IMR-90 (cell line): ENCODE measurements at regions not wholly inside any gene's neighbourhood (a gene's known extent, or its start where the extent isn't known, plus 50 kb on each side); places are given as distances from the start of the nearest gene placed in this dataset.

Experiments
- ATAC-seq: fragments of 200-7000 bp; cut with Tn5 transposase; 2 replicates; pipeline ENCODE4 v1.9.1; 2020; ENCODE audit warnings: low read depth, mild to moderate bottlenecking, moderate library complexity
- BruUV-seq: library from RNA; stranded (reverse); fragments of 400-500 nt; replicated peaks from 2 replicates; lab custom pipeline; 2021; lab: Mats Ljungman, UMichigan
- CTCF ChIA-PET: fragments of 300-600 bp; formaldehyde crosslinking; extraction: SDS; loops from one replicate; lab custom pipeline; 2021; ENCODE audit warnings: antibody characterized with exemption; lab: Yijun Ruan, JAX
- POLR2A ChIA-PET: fragments of 300-600 bp; sonication (Branson Sonifier 250); formaldehyde crosslinking; loops from one replicate; lab custom pipeline; 2022; ENCODE audit warnings: antibody characterized with exemption; ENCODE audit not compliant: unreplicated experiment; lab: Charles Lee
- DNase-seq: peaks from one replicate; pipeline ENCODE4 v3.0.0; 2013
- H2AFZ ChIP-seq: replicated peaks from 2 replicates; pipeline ENCODE3; 2013; ENCODE audit warnings: low read length, mild to moderate bottlenecking; ENCODE audit not compliant: poor library complexity
- H2AK5ac ChIP-seq: 2 replicates; pipeline ENCODE4 v1.6.1; 2013; ENCODE audit warnings: low read depth, low read length, inconsistent platforms
- H2AK9ac ChIP-seq: replicated peaks from 2 replicates; pipeline ENCODE3; 2013; ENCODE audit warnings: mild to moderate bottlenecking, low read depth, low read length, moderate library complexity; ENCODE audit not compliant: poor library complexity
- H2BK120ac ChIP-seq: 2 replicates; pipeline ENCODE4 v1.6.1; 2013; ENCODE audit warnings: low read depth, low read length, inconsistent platforms
- H2BK15ac ChIP-seq: 3 replicates; pipeline ENCODE4 v1.6.1; 2013; ENCODE audit warnings: low read depth, low read length, inconsistent platforms
- H2BK20ac ChIP-seq: 2 replicates; pipeline ENCODE4 v1.6.1; 2013; ENCODE audit warnings: low read depth, mild to moderate bottlenecking, inconsistent platforms, low read length, moderate library complexity
- H2BK5ac ChIP-seq: 2 replicates; pipeline ENCODE4 v1.6.1; 2013; ENCODE audit warnings: mild to moderate bottlenecking, low read depth, low read length, inconsistent platforms; ENCODE audit not compliant: poor library complexity, severe bottlenecking
- H3K14ac ChIP-seq: replicated peaks from 2 replicates; pipeline ENCODE4 v1.6.1; 2013; ENCODE audit warnings: low read depth, low read length, inconsistent platforms
- H3K18ac ChIP-seq: 2 replicates; pipeline ENCODE4 v1.6.1; 2013; ENCODE audit warnings: low read depth, low read length, control low read depth
- H3K23ac ChIP-seq: 2 replicates; pipeline ENCODE4 v1.6.1; 2013; ENCODE audit warnings: low read depth, low read length, inconsistent platforms
- H3K27ac ChIP-seq: 2 replicates; pipeline ENCODE4 v1.5.1; 2013; ENCODE audit warnings: mild to moderate bottlenecking, control low read depth, low read length; ENCODE audit not compliant: insufficient read depth
- H3K27me3 ChIP-seq: 2 replicates; pipeline ENCODE4 v1.6.1; 2013; ENCODE audit warnings: low read length; ENCODE audit not compliant: control insufficient read depth, insufficient read depth
- H3K36me3 ChIP-seq: 2 replicates; pipeline ENCODE4 v1.6.1; 2013; ENCODE audit warnings: low read length, mixed read lengths; ENCODE audit not compliant: control insufficient read depth, insufficient read depth
- H3K4ac ChIP-seq: 2 replicates; pipeline ENCODE4 v1.6.1; 2013; ENCODE audit warnings: low read depth, low read length, inconsistent platforms
- H3K4me1 ChIP-seq: 2 replicates; pipeline ENCODE4 v1.6.1; 2013; ENCODE audit warnings: low read length, mixed read lengths; ENCODE audit not compliant: control insufficient read depth, insufficient read depth
- H3K4me2 ChIP-seq: 2 replicates; pipeline ENCODE4 v1.6.1; 2013; ENCODE audit warnings: low read depth, mild to moderate bottlenecking, control low read depth, low read length, moderate library complexity
- H3K4me3 ChIP-seq: 2 replicates; pipeline ENCODE4 v1.5.1; 2013; ENCODE audit warnings: low read depth, mild to moderate bottlenecking, control low read depth, low read length, moderate library complexity; ENCODE audit not compliant: insufficient read depth
- H3K56ac ChIP-seq: 2 replicates; pipeline ENCODE4 v1.6.1; 2013; ENCODE audit warnings: low read length, inconsistent platforms; ENCODE audit not compliant: insufficient read depth; ENCODE audit errors: extremely low read depth
- H3K79me1 ChIP-seq, 2 experiments: 2 replicates each; pipeline ENCODE4 v1.6.1; 2013; ENCODE audit warnings: low read length in 2 of 2, inconsistent platforms in 1 of 2, low read depth in 1 of 2
- H3K9ac ChIP-seq: 2 replicates; pipeline ENCODE4 v1.6.1; 2013; ENCODE audit warnings: low read depth, low read length, control low read depth
- H3K9me1 ChIP-seq: 2 replicates; pipeline ENCODE4 v1.6.1; 2013; ENCODE audit warnings: low read length, inconsistent platforms; ENCODE audit not compliant: insufficient read depth
- H3K9me3 ChIP-seq: 2 replicates; pipeline ENCODE4 v1.6.1; 2013; ENCODE audit warnings: low read length; ENCODE audit not compliant: control insufficient read depth, insufficient read depth
- H4K20me1 ChIP-seq: 2 replicates; pipeline ENCODE4 v1.6.1; 2013; ENCODE audit warnings: low read length, inconsistent platforms; ENCODE audit not compliant: insufficient read depth
- H4K5ac ChIP-seq: 2 replicates; pipeline ENCODE4 v1.6.1; 2013; ENCODE audit warnings: mild to moderate bottlenecking, low read depth, low read length, control low read depth
- H4K8ac ChIP-seq, 2 experiments: 2 replicates each; pipeline ENCODE4 v1.6.1; 2013; ENCODE audit warnings: low read depth in 2 of 2, low read length in 2 of 2, control low read depth in 1 of 2, inconsistent platforms in 1 of 2
- H4K91ac ChIP-seq: 2 replicates; pipeline ENCODE4 v1.6.1; 2013; ENCODE audit warnings: low read depth, low read length, inconsistent platforms; ENCODE audit not compliant: insufficient read depth
- CEBPB ChIP-seq: IDR thresholded peaks from 2 replicates; pipeline ENCODE4 v1.6.1; 2012; ENCODE audit warnings: low read depth, low read length, improper control_type of control experiment
- CHD1 ChIP-seq: IDR thresholded peaks from 2 replicates; pipeline ENCODE4 v1.6.1; 2012; ENCODE audit warnings: low read depth, low read length, improper control_type of control experiment
- CTCF ChIP-seq: conservative IDR thresholded peaks from 2 replicates; pipeline ENCODE4 v1.5.1; 2012; ENCODE audit warnings: mild to moderate bottlenecking, low read depth, low read length, improper control_type of control experiment
- ELK1 ChIP-seq: fragments of 150-350 bp; IDR thresholded peaks from 2 replicates; pipeline ENCODE4 v1.6.1; 2016; ENCODE audit warnings: low read depth, mild to moderate bottlenecking, low read length, moderate library complexity, borderline replicate concordance
- MAFK ChIP-seq: IDR thresholded peaks from 2 replicates; pipeline ENCODE4 v1.6.1; 2012; ENCODE audit warnings: low read depth, low read length, improper control_type of control experiment
- MAZ ChIP-seq: IDR thresholded peaks from 2 replicates; pipeline ENCODE4 v1.6.1; 2012; ENCODE audit warnings: low read depth, mild to moderate bottlenecking, low read length, improper control_type of control experiment, moderate library complexity, borderline replicate concordance
- MXI1 ChIP-seq: IDR thresholded peaks from 2 replicates; pipeline ENCODE4 v1.6.1; 2012; ENCODE audit warnings: low read depth, mild to moderate bottlenecking, low read length, moderate library complexity, borderline replicate concordance
- POLR2A ChIP-seq: IDR thresholded peaks from 2 replicates; pipeline ENCODE4 v1.6.1; 2012; ENCODE audit warnings: mild to moderate bottlenecking, low read depth, low read length
- RAD21 ChIP-seq: IDR thresholded peaks from 2 replicates; pipeline ENCODE4 v1.6.1; 2012; ENCODE audit warnings: low read length, improper control_type of control experiment
- RCOR1 ChIP-seq: IDR thresholded peaks from 2 replicates; pipeline ENCODE4 v1.6.1; 2012; ENCODE audit warnings: mild to moderate bottlenecking, low read length, improper control_type of control experiment; ENCODE audit not compliant: insufficient replicate concordance
- SMC3 ChIP-seq: fragments of 150-350 bp; IDR thresholded peaks from 2 replicates; pipeline ENCODE4 v1.6.1; 2016; ENCODE audit warnings: low read depth, mild to moderate bottlenecking, antibody characterized with exemption, low read length, moderate library complexity
- WGBS, 2 experiments: methylation state at CpG; one replicate each; pipeline versions ENCODE4 v1.1.5 to v1.1.7; 2013; ENCODE audit warnings: missing lambda C conversion rate in 2 of 2; ENCODE audit not compliant: insufficient read length in 1 of 2; ENCODE audit errors: extremely low coverage in 2 of 2; 5-methylcytosine and 5-hydroxymethylcytosine counted together
- dilution Hi-C: fragments of 300-500 bp; cut with HindIII; formaldehyde crosslinking; loops from one replicate; pipeline ENCODE4 v1.14.3; 2018; ENCODE audit warnings: low sequenced_read_pairs; ENCODE audit not compliant: unreplicated experiment
- in situ Hi-C: fragments of 300-500 bp; cut with MboI; formaldehyde crosslinking; loops from 3 replicates; pipeline ENCODE4 v1.14.3; 2019; ENCODE audit warnings: low sequenced_read_pairs, inconsistent platforms, mixed read lengths
- intact Hi-C: fragments of 100-400 bp; cut with micrococcal nuclease; formaldehyde crosslinking; loops from 2 replicates; pipeline ENCODE4 v1.10.0; 2022

GRCh38 chr9:99459919-99460318 lies 237.8 kb downstream of the SEC61B start:
- H3K9me3 ChIP-seq = no peaks in the 10 kb centered on the region
- H2BK15ac ChIP-seq = no peak overlapping the region
- no peaks in the 10 kb centered on the region for H3K4me1 ChIP-seq
- H2BK20ac ChIP-seq = 0 out of 2 replicates have a peak overlapping the region, but pooled peaks have one; percentile 2
- BruUV-seq = no TSS peak
- H3K27me3 ChIP-seq = peaks cover 5% of the 10 kb centered on the region
- no CpG with 5 or more reads among the region's 9 CpGs for WGBS, 2 experiments
- H3K9ac ChIP-seq = no peak overlapping the region
- H4K8ac ChIP-seq = no peak overlapping the region
- no peaks in the 10 kb centered on the region for H3K79me1 ChIP-seq
- no peak overlapping the region for H2AK5ac ChIP-seq
- ATAC-seq = no peak
- no peak overlapping the region for H3K18ac ChIP-seq
- H4K5ac ChIP-seq = no peak overlapping the region
- no peak overlapping the region for H4K91ac ChIP-seq
- H3K27ac ChIP-seq = no peak overlapping the region
- H3K4me2 ChIP-seq = no peak overlapping the region
- H2BK5ac ChIP-seq = no peak overlapping the region
- ChIA-PET CTCF (no interaction called here), POLR2A (no interaction called here)
- H3K4me3 ChIP-seq = no peak overlapping the region
- H3K4ac ChIP-seq = no peak overlapping the region
- no peak overlapping the region for H3K56ac ChIP-seq
- H3K14ac ChIP-seq = no peak overlapping the region
- H2BK120ac ChIP-seq = no peak overlapping the region
- no peak overlapping the region for H2AK9ac ChIP-seq
- no peaks in the 10 kb centered on the region for H4K20me1 ChIP-seq
- no peak overlapping the region for H3K23ac ChIP-seq
- TF ChIP-seq MAFK (no peak), CHD1 (no peak), RAD21 (no peak), CEBPB (no peak), MAZ (no peak), POLR2A (no peak), MXI1 (no peak), SMC3 (no peak), RCOR1 (no peak), ELK1 (no peak), CTCF (no peak)
- peaks cover 5% of the 10 kb centered on the region; the same call in 1 of the 2 replicates for H3K9me1 ChIP-seq
- H3K36me3 ChIP-seq = no peaks in the 10 kb centered on the region
- in situ Hi-C loops (no loop called here), dilution Hi-C loops (no loop called here), intact Hi-C loops (no loop called here)
- no peak overlapping the region for H2AFZ ChIP-seq
- no peak for DNase-seq
